Stimulated activated CD8-positive, alpha-beta memory T cell treated with anti-CD3 and anti-CD28 coated beads, Interleukin-4, amount 100 ng/mL, for 1 hour (primary cell): ENCODE measurements at regions not wholly inside any gene's neighbourhood (a gene's known extent, or its start where the extent isn't known, plus 50 kb on each side); places are given as distances from the start of the nearest gene placed in this dataset.

Source experiments
- DNase-seq, 2 donors: peaks; one replicate each; pipeline ENCODE4 v3.0.0-alpha.2; 2020; ENCODE audit warnings: low read depth in 2 of 2, low spot score in 1 of 2

DNA sequence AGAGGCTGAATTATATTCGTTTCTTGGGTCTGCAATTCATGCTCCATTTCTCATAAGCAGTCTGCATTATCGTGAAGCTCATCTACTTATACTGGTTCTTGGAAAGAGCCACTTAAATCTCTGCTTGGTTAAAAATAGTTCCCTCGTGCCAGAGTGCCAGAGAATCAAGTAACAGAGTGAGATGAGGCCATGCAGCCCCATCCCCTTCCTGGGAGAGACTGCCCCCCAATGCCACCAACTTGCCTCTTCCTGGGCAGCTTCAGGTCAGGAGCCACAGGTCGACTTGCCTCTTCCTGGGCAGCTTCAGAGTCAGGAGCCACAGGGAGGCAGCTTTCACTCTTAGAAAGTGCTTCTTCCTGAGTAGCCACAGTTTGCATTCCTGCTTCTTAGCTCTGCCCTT lies 223.9 kb upstream of the ZBED5 start:
- no peak for DNase-seq

DNA sequence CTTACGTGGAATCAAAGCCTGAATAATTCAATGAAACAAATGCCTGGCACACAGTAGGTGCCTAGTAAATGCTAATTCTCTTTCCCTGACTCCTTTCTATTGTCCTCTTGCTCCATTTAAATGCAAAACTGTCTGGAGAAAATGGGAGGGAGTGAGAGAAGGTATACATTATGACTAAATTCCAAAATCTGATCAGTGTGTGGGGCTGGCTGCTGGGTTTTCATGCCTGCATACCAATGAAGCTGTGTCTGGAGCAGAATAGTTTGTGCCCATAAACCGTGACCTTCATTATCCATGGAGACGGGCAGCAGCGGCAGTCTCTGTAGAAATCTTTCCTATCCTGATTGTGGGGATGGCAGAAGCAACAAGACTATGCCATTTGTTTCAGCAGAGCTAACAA lies 223.4 kb upstream of the ZBED5 start:
- no peak for DNase-seq

DNA sequence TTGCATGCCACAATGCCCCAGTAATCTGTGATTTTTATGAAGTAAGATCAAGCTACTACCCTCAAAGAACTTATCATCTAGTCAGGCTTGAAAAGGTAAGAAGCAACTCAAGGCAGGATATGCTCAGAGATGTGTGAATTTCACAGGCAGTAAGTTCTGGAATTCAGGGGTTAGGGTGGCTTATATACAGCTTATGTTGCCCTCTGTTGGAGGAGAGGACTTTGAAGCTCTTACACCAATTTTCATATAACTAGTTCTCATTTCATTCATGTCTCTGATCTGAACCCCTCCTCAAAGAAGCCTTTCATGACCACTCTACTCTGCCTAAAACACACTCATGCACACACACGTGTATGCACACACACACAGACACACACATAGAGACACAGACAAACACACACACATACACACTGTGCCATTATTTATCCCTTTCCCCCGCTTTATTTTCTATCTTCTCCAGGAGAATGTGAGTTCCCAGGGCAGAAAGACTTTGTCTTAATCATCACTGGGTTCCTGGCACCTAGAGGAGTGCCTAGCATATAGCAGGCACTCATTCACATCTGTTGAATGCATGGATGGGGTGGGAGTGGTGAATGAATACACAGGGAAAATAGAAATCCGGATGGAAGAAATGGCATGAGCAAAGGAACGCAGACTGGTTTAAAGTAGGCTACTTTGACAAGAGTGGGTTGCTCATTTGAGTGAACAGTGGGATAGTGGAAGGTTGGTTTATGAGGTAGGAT lies 220.7 kb upstream of the ZBED5 start:
- no peak for DNase-seq

DNA sequence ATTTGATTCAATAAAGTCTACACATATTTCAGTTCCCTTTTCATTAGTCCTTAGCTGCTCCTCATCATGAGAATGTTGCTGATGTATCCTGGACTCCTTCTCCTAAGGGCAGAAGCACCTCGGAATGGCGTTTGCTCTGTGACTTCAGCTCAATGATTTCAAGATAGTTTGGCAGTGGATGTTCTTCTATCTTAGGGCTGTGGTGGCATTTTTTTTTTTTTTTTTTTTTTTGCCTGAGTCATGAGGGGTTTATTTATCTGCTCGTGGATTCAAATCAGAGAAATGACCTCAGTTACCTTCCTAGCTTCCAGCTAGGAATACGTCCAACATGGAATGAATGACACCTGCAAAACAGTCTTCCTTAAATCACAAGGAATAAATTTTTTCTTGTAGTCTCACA lies 220.0 kb upstream of the ZBED5 start:
- no peak for DNase-seq

DNA sequence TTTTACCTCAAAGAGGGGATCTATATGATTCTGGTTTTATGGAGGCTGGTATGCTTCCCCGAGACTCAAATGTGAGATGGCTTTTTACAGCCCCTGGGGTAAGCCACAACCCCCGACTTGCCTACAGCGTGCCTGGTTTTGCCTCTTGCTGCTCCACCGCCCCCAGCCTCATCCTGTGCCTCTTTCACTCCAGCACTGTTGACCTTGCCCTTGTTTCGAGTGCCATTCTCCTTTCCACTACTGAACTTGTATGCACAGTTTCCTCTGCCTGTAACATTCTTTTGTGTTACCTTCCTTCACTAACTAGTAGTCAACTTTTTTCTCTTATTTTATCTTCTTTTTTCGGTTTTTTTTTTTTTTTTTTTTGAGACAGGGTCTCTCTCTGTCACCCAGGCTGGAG lies 219.0 kb upstream of the ZBED5 start:
- DNase-seq, result no peak

DNA sequence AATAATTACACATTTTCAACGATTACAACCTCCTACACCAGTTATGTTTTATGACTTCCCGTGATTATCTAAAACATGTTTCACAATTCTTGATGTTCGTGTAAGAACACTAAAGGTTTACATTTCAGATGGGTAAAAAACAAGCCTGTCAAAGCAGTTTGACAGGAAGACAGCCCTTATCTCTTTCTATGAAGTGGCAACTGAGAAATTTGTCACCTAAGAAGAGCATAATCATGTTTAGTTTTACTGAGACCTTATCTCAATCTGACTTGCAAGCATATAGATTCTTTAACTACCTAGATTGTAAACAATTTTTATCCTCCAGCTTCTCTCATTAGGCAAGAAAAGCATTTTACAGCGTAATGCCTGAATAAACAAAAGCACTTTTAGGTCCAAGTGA lies 218.4 kb upstream of the ZBED5 start:
- no peak for DNase-seq

DNA sequence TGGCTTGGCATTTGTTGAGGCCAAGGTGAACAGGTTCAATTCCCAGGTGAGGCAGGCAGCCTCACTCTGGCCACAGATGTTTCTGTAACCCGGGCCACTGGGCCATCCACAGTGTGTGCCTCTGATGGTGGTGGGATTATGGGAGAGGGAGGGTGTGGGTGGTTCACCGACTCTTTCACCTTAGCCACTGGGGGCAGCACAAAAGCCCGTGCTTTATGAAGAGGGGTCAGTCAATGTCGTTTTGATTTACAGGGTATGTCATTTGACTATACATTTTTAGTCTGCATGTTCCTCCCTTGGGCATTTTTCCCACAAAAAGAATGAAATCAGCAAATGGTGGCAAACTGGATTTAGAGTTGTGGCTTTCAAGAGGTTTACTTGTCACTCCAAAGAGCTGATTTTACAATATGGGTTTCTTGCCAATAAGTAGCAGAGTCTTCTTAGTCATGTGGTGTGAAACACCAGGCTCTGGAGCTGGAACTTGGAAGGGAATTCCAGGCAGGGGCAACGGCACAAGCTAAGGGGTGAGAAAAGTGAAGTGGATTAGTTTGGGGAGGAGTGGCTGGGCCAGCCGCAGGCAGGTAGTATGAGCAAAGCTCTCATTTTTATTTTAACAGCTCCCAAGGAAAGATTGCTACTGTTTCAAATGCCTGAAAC lies 217.8 kb upstream of the ZBED5 start:
- DNase-seq, result no peak

DNA sequence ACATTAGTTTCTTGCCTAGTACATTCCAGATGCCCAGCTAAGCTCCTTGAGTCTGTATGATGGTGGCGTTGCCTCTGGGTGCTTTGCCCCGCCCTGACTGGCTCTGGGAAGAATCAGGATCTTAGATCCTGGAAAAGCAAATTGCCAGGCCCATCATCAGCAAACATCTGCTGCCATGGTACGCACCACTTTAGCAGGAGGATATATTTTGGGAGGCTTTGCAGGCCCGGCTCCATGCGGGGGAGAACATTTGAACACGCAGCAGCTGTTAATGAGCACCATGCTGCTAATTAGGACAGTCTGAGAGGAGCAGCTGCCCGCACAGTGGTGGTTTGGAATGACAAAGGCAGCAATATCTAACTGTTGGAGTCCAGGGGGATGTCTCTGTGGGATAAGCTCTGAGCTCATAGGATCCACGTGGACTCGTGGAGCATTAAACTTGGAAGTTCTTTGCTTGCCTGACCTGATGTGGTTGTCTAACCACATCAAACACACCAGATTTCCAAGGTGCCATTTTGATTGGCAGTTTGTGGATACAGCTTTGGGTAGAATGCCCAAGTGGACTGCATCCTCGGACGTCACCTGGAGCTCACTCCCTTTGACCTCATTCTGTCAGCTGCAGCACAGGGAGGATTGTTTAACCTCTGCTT lies 217.0 kb upstream of the ZBED5 start:
- DNase-seq, result no peak

DNA sequence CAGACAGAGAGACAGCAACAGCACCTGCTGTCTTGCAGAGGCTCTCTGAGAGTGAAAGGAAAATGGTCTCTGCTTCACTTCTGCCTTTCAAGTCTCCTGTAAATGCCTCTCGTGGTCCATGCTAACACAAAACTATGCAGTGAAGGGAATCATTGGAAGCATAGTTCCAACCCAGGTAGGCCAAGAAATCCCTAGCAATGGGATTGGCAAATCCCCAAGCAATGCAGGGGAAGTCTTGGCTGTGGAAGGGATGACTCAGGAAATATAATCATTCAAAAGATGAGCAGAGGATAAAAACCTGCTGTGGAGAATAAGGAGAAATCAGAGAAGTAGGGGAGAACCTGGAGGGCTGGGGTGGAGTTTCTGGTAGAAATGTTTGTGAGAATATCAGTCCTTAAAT lies 216.1 kb upstream of the ZBED5 start:
- no peak for DNase-seq

DNA sequence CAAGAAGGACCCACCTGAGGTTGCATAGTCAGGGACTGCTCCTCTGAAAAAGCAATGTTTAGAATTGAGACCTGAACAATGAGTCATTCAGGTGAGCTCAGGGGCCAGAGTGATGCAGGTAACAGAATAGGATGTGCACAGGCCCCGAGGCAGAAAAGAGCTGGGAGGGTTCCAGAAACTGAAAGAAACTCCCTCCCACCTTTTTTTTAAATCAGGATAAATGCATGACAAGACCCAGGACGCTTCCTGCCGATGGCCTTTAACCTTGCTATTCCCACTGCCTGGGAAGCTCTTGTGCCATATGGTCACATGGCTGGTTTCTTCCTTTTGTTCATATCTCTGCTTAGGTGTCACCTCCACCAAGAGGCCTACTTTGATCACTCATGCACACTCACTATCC lies 214.2 kb upstream of the ZBED5 start:
- DNase-seq, result no peak

DNA sequence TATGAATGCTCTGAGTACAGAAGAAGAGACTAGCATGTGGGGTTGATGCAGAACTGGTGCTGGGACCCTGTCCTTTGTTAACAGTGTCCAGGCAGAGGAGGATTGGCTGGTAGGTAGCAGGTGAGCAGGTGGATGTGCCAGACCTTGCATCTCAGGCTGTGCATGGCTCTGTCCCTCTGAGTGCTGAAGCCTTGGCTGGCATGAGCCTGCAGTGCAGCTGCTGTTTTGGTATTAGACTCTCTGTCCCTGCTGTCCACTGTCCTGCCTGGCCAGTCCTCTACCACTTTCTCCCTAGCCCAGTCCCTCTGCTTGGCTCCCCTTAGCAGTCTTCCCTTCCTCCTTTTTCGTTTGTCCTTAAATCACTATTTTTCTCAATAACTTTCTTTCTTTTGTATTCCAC lies 213.6 kb upstream of the ZBED5 start:
- no peak for DNase-seq

DNA sequence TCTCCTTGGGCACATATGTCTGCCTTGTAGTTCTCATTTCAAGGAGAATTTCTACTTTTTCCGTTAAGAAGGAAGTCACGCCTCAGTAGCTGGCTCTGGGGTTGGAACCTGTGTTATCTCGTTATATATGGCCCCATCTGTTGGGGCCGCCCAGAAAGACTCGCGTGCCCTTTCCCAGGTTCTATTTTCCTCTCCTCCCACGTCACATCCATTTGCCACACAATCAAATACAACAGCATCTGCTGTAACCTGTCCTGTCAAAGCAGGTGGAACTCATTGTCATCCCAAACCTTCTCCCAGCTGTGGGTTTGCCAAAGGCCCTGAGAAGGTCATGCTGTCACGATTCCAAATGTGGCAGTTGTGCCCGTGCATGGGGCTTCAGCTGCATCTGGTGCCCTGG lies 213.1 kb upstream of the ZBED5 start:
- DNase-seq, result no peak

DNA sequence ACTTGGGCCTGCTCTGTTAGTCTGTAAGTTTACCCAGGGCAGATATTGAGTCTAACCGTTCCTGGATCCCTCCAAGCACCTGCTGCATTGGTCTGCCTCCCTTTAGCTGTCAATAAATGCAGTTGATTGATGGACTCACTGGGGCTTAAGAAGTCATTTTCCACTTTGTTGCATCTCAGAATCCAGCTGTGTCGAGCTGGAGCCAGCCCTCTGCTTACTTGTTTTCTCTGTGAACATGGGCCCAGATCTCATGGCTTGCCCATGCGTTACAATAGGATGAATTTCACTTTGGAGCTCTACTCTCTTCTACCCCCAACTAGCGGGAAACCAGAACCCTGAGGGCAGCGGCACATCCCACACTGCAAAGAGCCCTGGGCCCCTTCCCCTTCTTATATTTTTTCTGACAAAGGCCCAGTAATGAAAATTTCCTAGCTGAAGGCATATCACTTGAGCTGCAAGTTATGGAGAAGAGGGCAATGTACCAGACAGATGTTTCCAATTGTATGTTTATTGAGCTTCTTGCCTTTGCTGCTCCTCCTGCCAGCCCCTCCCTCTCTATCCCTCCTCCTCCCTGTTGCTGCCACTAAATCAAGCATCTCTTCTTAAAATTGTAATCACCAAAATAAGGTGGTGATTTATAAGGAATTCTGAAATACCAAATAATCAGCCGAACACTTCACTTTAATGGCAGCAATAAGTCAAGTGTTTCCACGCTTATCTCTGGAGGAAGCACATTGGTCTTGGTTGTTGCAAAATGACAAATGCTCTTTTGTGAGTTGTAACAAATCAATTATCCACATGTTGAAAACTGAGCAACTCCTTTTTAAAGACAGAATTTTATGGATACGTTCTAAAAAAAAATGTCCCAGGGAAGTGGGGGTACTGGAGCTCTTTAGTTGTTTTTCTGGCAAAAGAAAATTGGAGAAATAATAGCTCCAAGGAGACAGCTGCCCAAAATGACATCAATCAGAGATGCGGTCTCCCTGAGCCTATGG lies 212.3 kb upstream of the ZBED5 start:
- no peak for DNase-seq

DNA sequence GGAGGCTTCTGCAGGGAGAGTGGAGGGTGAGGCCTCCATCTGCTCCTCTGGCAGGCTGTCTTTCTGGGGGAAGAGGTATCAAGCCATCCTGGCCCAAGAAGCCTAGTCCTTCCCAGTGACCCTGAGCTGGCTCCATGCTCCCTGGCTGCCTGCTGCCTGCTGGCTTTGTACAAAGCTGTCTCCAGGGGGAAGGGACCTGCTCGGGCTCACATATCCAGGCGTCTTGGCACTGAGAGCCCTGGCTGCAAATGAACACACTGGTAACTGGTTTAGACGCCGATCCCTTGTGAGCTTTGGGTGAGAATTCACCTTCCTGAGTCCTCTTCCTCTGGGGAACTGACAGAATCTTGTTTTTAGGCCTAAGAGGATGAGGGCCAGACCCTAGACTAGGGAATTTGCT lies 210.3 kb upstream of the ZBED5 start:
- no peak for DNase-seq

DNA sequence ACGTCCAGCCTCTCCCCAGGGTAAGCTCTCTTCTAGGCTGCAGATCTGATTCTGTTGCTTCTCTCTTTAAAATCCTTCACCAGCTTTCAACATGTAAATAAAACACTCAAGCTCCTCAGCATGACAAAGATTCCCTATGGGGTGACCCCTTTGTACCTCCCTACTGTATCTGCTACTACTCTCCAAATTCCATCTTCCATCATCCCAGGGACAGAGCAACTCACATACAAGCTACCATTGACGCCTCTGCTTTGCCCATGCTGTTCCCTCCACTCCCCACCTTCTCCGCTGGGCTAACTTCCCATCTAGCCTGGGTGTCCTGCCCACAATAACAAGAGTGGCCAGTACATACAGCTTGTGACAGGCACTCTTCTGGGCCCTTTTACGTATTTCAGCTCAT lies 207.5 kb upstream of the ZBED5 start:
- no peak for DNase-seq

DNA sequence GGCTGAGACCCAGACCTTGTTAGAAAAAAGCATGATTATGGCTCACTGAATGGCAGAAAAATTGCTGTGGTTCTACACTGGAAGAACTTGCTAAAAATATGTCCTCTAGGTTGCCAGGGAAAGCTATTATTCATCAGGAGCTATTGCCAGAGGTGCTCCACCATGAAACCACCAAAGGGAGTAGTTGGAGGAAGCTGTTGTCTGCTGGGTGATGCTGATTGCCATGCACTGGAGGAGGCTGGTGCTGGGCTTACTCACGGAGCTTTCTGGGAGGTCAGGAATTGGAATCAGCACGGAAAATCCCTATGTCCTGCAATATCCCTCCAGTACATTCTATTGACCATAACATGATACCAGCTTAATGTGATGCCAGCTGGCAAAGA lies 199.6 kb upstream of the ZBED5 start:
- DNase-seq, result no peak

DNA sequence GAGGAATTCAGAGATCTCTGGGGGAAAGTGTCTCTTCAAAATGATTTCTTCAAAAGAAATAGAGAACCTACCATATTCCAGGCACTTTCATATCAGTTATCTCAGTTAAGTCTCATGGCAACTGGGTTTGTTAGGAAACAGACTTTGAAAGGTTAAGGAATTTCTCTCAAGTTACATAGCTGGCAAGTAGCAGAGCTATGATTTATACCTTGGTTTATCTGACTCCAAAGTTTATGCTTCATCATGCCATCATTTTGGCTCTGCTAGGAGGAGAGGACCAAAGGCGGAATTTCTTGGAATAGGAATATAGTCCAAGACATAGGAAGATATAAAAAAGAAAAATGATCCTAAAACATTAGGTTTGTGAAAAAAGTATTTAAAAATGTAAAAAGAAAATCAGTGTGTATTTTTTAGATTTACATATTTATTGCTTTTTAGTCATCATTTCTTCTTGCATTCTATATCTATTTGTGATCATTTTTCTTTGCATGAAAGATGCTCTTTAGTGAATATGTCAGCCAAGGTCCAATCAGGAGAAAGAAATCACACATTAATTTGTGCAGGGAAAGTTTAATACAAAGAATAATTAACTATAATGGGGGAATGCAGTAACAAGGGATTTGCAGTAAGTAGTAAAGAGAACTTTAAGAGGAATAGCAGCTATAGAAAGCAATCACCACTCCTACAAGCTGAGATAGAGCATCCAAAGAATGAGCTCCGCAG lies 199.1 kb upstream of the ZBED5 start:
- no peak for DNase-seq

DNA sequence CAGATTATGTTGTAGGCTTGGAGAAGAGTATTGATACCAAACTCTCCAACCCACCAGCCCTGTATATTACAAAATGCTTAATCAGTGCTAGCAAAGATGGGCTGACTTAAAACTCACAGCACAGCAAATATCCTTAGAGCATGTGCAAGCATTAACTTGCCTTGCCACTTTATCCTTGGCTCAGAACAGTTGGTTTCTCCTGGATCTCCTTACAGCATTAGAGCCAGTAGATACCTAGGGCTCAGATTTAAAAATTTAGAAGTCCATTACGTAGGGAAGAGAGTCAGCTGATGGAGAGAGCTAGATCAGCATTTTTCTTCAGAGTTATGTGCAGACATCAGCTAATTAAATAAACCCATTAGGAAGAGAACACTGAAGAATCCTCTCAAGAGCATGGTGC lies 198.5 kb upstream of the ZBED5 start:
- DNase-seq, result no peak

DNA sequence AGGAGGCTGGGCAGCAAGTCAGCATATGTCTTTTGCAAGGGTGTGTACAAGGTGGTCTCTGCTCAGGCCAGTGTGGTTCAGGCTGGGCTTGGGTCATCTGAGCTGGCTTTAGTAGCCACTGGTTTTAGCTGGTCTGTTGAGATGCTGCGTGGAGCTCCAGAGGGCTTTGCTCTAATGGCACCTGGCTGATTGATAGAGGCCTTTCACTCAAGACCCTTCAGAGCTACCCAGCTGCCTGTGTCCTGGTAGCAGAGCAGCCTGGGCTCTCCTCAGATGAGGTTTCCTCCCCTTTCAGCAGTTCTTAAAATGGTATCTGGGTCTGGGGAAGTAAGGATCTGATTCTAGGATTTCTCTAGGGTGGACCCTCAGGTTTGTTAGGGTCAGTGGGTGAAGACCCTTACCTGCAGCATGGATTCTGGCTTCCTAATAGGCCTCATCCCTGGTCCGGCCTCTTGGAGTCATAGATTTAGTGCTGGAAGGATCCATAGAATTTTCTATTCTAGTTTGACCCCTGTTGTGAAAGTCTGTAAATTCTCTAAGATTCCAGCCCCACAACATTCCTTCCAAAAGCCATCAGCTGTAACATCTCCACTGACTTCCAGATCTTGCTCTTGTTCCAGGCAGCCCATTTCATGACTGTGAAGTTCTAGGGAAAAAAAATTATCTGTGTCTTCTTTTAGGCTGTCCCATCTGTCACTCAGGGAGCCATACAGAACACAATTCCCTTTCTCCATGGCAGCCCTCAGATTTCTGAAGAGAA lies 190.2 kb upstream of the ZBED5 start:
- DNase-seq, result no peak

DNA sequence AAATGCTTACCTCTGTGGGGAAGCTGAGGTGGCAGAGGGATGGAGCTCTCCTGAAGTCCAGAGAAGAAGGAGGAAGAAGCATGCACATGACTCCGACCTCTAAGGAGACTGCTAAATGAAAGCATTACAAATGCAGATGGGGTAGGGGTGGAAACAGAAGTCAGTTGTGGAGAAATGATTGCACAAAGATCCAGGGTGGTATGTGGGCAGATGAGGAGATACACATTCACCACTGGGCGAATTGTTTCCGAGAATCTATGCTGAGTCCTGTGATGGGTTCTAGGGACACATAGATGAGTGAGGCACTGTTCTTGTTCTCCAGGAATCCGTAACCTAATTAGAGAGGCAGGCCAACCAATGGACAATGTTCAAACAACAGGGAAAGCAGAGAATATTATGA lies 188.9 kb upstream of the ZBED5 start:
- DNase-seq, result no peak
